Prostate gland (tissue), 2 donors: ENCODE measurements at regions not wholly inside any gene's neighbourhood (a gene's known extent, or its start where the extent isn't known, plus 50 kb on each side); places are given as distances from the start of the nearest gene placed in this dataset.
"Not testable (repeated sequence)": the region's sequence is repeated elsewhere in the genome, so short reads cannot be mapped to it uniquely, and the experiment has no call there.

Experiments used
- CTCF ChIP-seq, 4 experiments: fragments of 200-600 bp in 2 of 4; fragments of 450-650 bp in 2 of 4; sonication (generic) in 2 of 4; IDR thresholded peaks; 1 replicate in 3 of 4; 2 replicates in 1 of 4; pipeline ENCODE4 v1.5.1; 2016 to 2019; ENCODE audit warnings: antibody characterized with exemption in 4 of 4, mild to moderate bottlenecking in 2 of 4, moderate library complexity in 2 of 4
- POLR2A ChIP-seq: fragments of 450-650 bp; IDR thresholded peaks from one replicate; pipeline ENCODE4 v1.6.1; 2016; ENCODE audit warnings: antibody characterized with exemption, mild to moderate bottlenecking
- POLR2AphosphoS5 ChIP-seq: sonication (generic); formaldehyde crosslinking; IDR thresholded peaks from one replicate; pipeline ENCODE4 v1.6.1; 2017; ENCODE audit warnings: antibody characterized with exemption

GRCh38 chr14:37772283-37772682 lies 176.9 kb downstream of the TTC6 start:
- not testable (repeated sequence) for TF ChIP-seq POLR2A; CTCF (IDR thresholded peaks at IDR 0.05); POLR2AphosphoS5
